ENCODE measurements at regions not wholly inside any gene's neighbourhood (a gene's known extent, or its start where the extent isn't known, plus 50 kb on each side); places are given as distances from the start of the nearest gene placed in this dataset.

DNA sequence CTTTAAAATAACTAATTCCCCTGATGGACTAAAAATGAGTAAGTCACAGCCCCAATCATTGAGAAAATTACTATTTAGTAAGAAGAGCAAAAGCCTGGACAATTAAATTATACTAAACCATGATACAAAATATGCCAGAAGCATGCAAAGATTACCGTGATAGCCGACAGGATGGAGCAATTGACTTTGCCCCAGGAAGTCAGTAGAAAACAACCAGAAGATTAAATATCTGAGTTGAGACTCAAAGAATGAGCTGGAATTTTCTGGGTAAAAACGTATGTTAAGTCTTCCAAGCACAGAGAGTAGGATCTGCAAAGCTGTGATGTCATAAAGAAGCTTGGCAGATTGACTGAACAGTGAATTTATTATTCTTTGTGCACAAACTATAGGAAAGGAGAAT lies 816.1 kb upstream of the TENM3 start:
- TF ChIP-seq, protein P1, sequence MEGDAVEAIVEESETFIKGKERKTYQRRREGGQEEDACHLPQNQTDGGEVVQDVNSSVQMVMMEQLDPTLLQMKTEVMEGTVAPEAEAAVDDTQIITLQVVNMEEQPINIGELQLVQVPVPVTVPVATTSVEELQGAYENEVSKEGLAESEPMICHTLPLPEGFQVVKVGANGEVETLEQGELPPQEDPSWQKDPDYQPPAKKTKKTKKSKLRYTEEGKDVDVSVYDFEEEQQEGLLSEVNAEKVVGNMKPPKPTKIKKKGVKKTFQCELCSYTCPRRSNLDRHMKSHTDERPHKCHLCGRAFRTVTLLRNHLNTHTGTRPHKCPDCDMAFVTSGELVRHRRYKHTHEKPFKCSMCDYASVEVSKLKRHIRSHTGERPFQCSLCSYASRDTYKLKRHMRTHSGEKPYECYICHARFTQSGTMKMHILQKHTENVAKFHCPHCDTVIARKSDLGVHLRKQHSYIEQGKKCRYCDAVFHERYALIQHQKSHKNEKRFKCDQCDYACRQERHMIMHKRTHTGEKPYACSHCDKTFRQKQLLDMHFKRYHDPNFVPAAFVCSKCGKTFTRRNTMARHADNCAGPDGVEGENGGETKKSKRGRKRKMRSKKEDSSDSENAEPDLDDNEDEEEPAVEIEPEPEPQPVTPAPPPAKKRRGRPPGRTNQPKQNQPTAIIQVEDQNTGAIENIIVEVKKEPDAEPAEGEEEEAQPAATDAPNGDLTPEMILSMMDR (IDR thresholded peaks at IDR 0.05): no peak
- TF ChIP-seq POLR2A (IDR thresholded peaks at IDR 0.05): no peak
